C4-2B (cell line): ENCODE measurements at regions not wholly inside any gene's neighbourhood (a gene's known extent, or its start where the extent isn't known, plus 50 kb on each side); places are given as distances from the start of the nearest gene placed in this dataset.

Source experiments
- H3K27ac ChIP-seq: fragments of 450-650 bp; 2 replicates; pipeline ENCODE4 v1.5.1; 2017
- ZFX ChIP-seq: fragments of 450-650 bp; IDR thresholded peaks from 2 replicates; pipeline ENCODE4 v1.6.1; 2017
- TF ChIP-seq, protein P1 (sequence below): fragments of 450-650 bp; conservative IDR thresholded peaks from 2 replicates; pipeline ENCODE4 v1.5.1; 2017; ENCODE audit warnings: mild to moderate bottlenecking

DNA sequence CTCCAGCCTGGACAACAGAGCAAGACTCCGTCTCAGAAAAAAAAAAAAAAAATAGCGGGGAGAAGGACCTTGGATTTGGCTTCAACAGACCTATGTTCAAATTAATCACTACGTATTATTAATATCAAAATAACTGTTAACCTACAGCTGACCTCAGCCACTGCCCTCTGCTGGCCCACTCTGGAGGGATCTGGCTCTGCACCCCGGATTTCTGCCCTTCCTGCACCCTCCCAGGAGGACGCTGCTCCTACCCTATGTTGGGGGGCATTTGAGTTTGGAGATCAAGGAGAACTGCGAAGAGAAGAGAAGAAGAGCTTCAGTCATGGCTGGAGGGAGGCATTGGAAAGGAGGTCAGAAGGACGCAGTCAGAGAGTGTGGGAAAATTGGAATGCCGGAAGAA, 96.7 kb downstream of the PSMG1 start:
- TF ChIP-seq ZFX: no peak
- TF ChIP-seq, protein P1, sequence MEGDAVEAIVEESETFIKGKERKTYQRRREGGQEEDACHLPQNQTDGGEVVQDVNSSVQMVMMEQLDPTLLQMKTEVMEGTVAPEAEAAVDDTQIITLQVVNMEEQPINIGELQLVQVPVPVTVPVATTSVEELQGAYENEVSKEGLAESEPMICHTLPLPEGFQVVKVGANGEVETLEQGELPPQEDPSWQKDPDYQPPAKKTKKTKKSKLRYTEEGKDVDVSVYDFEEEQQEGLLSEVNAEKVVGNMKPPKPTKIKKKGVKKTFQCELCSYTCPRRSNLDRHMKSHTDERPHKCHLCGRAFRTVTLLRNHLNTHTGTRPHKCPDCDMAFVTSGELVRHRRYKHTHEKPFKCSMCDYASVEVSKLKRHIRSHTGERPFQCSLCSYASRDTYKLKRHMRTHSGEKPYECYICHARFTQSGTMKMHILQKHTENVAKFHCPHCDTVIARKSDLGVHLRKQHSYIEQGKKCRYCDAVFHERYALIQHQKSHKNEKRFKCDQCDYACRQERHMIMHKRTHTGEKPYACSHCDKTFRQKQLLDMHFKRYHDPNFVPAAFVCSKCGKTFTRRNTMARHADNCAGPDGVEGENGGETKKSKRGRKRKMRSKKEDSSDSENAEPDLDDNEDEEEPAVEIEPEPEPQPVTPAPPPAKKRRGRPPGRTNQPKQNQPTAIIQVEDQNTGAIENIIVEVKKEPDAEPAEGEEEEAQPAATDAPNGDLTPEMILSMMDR: peak; percentile 25; the same call in 1 of the 2 replicates
- no peak overlapping the region for H3K27ac ChIP-seq

DNA sequence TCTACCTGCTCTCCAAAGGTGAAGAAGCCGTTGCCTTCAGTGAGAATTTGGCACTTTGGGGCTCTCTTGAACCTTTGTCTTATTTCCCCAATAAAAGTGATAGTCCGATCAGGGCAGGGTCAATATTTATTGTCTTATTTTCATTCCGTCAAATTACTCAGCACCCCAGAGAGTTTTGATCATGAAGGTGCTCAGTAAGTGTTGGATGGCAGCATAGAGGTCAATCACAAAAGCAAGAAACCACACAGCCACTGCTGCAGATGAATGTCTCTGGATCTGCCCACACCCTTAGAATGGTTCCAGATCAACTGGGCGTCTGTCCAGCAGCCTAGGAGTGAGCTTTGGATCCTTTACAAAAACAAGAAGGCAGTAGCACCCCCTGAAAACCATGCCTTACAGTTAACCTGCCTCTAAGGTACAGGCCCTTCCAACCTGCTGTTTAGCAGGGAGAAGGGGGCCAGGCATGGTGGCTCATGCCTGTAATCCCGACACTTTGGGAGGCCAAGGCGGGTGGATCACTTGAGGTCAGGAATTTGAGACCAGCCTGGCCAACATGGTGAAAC, 97.3 kb downstream of the PSMG1 start:
- TF ChIP-seq, protein P1: no peak
- no peak overlapping the region for H3K27ac ChIP-seq

DNA sequence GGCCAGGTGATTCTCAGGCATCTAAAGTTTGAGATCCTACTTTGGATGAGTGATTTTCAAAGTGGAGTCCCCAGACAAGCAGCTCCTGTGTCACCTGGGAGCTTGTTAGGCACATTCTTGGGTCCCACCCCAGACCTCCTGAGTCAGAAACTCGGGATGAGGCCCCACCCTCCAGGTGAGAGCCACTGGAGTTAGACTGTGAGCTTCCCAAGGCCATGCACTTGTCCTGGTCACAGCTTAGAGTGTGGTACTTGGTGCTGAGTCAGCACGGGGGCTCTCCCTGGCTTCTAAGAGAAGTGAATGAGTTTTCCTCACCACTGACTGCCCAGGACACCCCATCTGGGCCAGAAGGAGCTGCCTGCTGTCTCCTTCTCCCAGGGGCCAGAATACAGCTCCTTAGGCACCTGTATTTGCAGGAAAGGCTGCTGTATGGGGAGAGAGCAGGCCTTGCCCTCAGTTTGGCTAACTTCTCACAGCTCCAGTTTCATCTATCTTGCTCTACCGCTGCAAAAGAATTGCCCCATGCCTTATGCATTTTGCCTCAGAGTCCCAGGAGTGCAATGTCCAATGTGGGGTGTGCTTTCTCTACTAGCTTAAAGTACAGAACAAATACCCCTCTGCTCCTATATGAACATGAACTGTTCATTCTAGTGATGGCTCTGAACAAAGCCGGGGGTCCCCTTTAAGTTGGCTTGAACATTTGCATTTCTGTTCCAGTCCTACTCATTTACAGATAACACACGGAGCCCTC, 98.1 kb downstream of the PSMG1 start:
- TF ChIP-seq, protein P1: no peak

DNA sequence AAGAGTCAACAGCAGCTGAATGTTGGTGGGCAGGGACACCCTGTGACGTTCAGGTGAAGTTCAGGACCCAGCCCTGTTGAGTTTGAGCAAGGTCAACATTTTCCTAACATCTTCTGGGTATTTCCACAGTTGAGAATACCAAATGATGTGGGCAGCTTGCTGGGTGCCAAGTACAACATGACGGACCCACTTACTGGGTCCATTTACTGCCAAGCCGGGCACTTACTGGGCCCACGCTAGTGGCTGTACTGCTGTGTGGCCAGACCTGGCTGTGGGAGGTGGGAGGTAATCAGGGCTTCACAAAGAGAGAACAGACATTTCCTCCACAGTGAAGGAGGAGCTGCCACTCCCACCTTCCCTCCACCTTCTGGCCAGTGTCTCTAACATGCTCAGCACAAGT, 99.2 kb downstream of the PSMG1 start:
- TF ChIP-seq, protein P1: no peak
- no peak for TF ChIP-seq ZFX
- H3K27ac ChIP-seq: no peak overlapping the region

More for the DNA sequence above, 98.1 kb downstream of the PSMG1 start:
- H3K27ac ChIP-seq: no peak overlapping the region

DNA sequence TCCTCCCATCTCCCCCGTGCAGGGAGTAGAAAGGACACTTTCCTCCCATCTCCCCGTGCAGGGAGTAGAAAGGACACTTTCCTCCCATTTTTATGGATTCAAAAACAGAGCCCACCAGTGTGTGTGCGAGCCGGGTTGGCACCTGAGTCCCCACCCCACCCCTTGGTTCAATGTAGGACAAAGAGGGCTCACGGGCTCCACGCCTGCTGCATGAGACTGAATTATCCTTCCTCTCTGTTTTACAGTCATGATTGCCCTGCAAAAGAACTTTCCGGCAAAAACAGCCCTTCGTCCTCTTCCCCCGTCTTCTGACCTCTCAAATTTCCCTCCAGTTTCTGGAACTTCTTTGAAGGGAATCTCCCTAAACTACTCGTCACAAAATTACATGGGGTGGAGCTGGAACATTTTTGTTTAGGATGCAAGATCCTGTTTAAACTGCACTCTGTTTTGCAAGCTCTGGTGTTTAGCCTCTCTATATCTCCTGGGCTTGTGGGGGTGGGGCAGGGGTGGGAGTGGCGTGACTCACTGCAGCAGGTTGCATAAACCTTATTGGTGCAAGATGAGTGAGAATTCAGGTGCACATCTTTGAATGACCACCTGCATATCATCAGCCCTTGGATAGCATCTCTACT, 99.8 kb downstream of the PSMG1 start:
- no peak overlapping the region for H3K27ac ChIP-seq
- TF ChIP-seq, protein P1: no peak
- TF ChIP-seq ZFX: no peak

DNA sequence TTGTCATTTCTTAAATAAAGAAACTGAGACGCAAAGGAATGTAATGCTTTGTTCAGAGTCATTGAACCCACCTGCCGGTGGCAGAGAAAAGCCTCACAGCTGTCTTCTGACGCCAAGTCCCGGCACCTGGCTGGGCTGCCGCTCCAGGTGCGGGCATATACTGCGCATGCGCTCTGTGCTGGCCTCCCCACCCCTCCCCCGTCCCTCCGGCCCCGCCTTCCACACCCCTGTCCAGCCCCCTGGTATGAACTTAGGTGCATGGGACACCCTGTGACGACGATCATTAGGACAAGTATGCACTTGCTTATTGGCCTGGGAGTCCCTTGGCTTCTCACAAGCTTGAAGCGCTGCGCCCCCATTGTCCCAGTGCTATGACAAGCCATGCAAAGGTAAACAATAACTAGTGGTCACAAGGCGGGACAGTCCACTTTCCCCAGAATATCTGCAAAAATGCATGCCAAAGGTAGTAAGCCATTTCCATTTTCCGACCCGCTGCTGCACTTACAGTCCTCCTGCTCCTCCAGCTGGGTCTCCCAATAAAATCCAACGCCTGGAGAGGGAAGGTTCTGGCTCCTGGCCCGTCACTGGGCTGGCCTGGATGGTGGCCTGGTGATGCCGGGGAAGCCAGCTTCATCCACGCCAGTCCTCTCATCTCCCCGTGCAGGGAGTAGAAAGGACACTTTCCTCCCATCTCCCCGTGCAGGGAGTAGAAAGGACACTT, 100.4 kb downstream of the PSMG1 start:
- no peak overlapping the region for H3K27ac ChIP-seq
- TF ChIP-seq ZFX: no peak
- TF ChIP-seq, protein P1: peak; percentile 18; the same call in 1 of the 2 replicates
